ENCODE measurements at regions not wholly inside any gene's neighbourhood (a gene's known extent, or its start where the extent isn't known, plus 50 kb on each side); places are given as distances from the start of the nearest gene placed in this dataset.
"Not testable (repeated sequence)": the region's sequence is repeated elsewhere in the genome, so short reads cannot be mapped to it uniquely, and the experiment has no call there.

GRCh38 chr16:85515830-85516397 lies 97.2 kb upstream of the GSE1 start:
- no peaks in the 10 kb centered on the region for H3K9me3 Mint-ChIP-seq (ENCODE audit: insufficient read depth)

GRCh38 chr16:85517154-85517553 lies 96.0 kb upstream of the GSE1 start:
- no peaks in the 10 kb centered on the region for H3K27me3 Mint-ChIP-seq (ENCODE audit: low read depth)
- POLR2A ChIA-PET, result no interaction called here

More at GRCh38 chr16:85515830-85516397, 97.2 kb upstream of the GSE1 start:
- Mint-ChIP-seq H3K27me3 (ENCODE audit: low read depth) (no peaks in the 10 kb centered on the region), H3K4me3 (no peak overlapping the region), H3K4me1 (ENCODE audit: low read depth) (no peaks in the 10 kb centered on the region), H3K36me3 (ENCODE audit: low read depth) (no peaks in the 10 kb centered on the region), H3K27ac (no peak overlapping the region)
- ATAC-seq, result no peak
- no peak for DNase-seq
- ChIA-PET POLR2A (no interaction called here), CTCF (interaction anchor here (1.2 kb wide), 1 partner anchor 36 kb away, joined by 3 read pairs; no protein-coding TSS in a partner anchor)

GRCh38 chr16:85517563-85518179 lies 95.5 kb upstream of the GSE1 start:
- H3K27ac Mint-ChIP-seq, result no peak overlapping the region
- H3K27me3 Mint-ChIP-seq (ENCODE audit: low read depth), result no peaks in the 10 kb centered on the region
- no peak overlapping the region for H3K4me3 Mint-ChIP-seq
- DNase-seq (no peak), ATAC-seq (no peak)
- H3K36me3 Mint-ChIP-seq (ENCODE audit: low read depth), result no peaks in the 10 kb centered on the region
- ChIA-PET CTCF (interaction anchor here (0.8 to 1.1 kb wide), 2 partner anchors 27 to 97 kb away, joined by 3 read pairs; no protein-coding TSS in a partner anchor), POLR2A (no interaction called here)
- H3K9me3 Mint-ChIP-seq (ENCODE audit: insufficient read depth), result no peaks in the 10 kb centered on the region
- H3K4me1 Mint-ChIP-seq (ENCODE audit: low read depth), result no peaks in the 10 kb centered on the region

More at GRCh38 chr16:85517154-85517553, 96.0 kb upstream of the GSE1 start:
- H3K4me1 Mint-ChIP-seq (ENCODE audit: low read depth), result no peaks in the 10 kb centered on the region
- no peak for ATAC-seq
- no peak overlapping the region for H3K27ac Mint-ChIP-seq
- no peak for DNase-seq
- CTCF ChIA-PET, result interaction anchor here (1.1 kb wide), 1 partner anchor 27 kb away, joined by 3 read pairs; no protein-coding TSS in a partner anchor
- no peaks in the 10 kb centered on the region for H3K9me3 Mint-ChIP-seq (ENCODE audit: insufficient read depth)
- no peaks in the 10 kb centered on the region for H3K36me3 Mint-ChIP-seq (ENCODE audit: low read depth)
- no peak overlapping the region for H3K4me3 Mint-ChIP-seq

- no peak for DNase-seq
- ChIA-PET POLR2A (no interaction called here), CTCF (interaction anchor here (0.8 kb wide), 1 partner anchor 98 kb away, joined by 3 read pairs; no protein-coding TSS in a partner anchor)
- H3K27me3 Mint-ChIP-seq (ENCODE audit: low read depth), result no peaks in the 10 kb centered on the region
- no peak for ATAC-seq
- H3K36me3 Mint-ChIP-seq (ENCODE audit: low read depth), result no peaks in the 10 kb centered on the region
- H3K4me1 Mint-ChIP-seq (ENCODE audit: low read depth), result no peaks in the 10 kb centered on the region
- no peaks in the 10 kb centered on the region for H3K9me3 Mint-ChIP-seq (ENCODE audit: insufficient read depth)
- H3K4me3 Mint-ChIP-seq, result no peak overlapping the region
- no peak overlapping the region for H3K27ac Mint-ChIP-seq
Measured at GRCh38 chr16:85518398-85519049, 94.6 kb upstream of the GSE1 start.

- H3K9me3 Mint-ChIP-seq (ENCODE audit: insufficient read depth); H3K4me1 Mint-ChIP-seq (ENCODE audit: low read depth); H3K27ac Mint-ChIP-seq; POLR2A ChIA-PET; DNase-seq; H3K36me3 Mint-ChIP-seq (ENCODE audit: low read depth); CTCF ChIA-PET; H3K27me3 Mint-ChIP-seq (ENCODE audit: low read depth); H3K4me3 Mint-ChIP-seq; ATAC-seq: not testable (repeated sequence)
Measured at GRCh38 chr16:85519050-85519440, 94.1 kb upstream of the GSE1 start.

- DNase-seq (no peak), ATAC-seq (no peak)
- Mint-ChIP-seq H3K4me3 (no peak overlapping the region), H3K36me3 (ENCODE audit: low read depth) (no peaks in the 10 kb centered on the region), H3K27ac (peak overlapping the region; percentile 7), H3K4me1 (ENCODE audit: low read depth) (no peaks in the 10 kb centered on the region), H3K9me3 (ENCODE audit: insufficient read depth) (no peaks in the 10 kb centered on the region), H3K27me3 (ENCODE audit: low read depth) (no peaks in the 10 kb centered on the region)
- CTCF ChIA-PET, result interaction anchor here (0.8 kb wide), 1 partner anchor 9 kb away, joined by 4 read pairs; no protein-coding TSS in a partner anchor
- POLR2A ChIA-PET, result no interaction called here
Measured at GRCh38 chr16:85519540-85520231, 93.4 kb upstream of the GSE1 start.

GRCh38 chr16:85520853-85521521 lies 92.1 kb upstream of the GSE1 start:
- H3K36me3 Mint-ChIP-seq (ENCODE audit: low read depth), result no peaks in the 10 kb centered on the region
- no peaks in the 10 kb centered on the region for H3K27me3 Mint-ChIP-seq (ENCODE audit: low read depth)
- CTCF ChIA-PET, result no interaction called here
- H3K9me3 Mint-ChIP-seq (ENCODE audit: insufficient read depth), result no peaks in the 10 kb centered on the region
- H3K27ac Mint-ChIP-seq, result no peak overlapping the region
- no peaks in the 10 kb centered on the region for H3K4me1 Mint-ChIP-seq (ENCODE audit: low read depth)
- no peak overlapping the region for H3K4me3 Mint-ChIP-seq
- ATAC-seq (no peak), DNase-seq (no peak)
- POLR2A ChIA-PET, result no interaction called here

GRCh38 chr16:85521552-85522307 lies 91.4 kb upstream of the GSE1 start:
- Mint-ChIP-seq H3K9me3 (ENCODE audit: insufficient read depth) (no peaks in the 10 kb centered on the region), H3K4me1 (ENCODE audit: low read depth) (no peaks in the 10 kb centered on the region), H3K36me3 (ENCODE audit: low read depth) (no peaks in the 10 kb centered on the region), H3K4me3 (no peak overlapping the region), H3K27ac (no peak overlapping the region), H3K27me3 (ENCODE audit: low read depth) (no peaks in the 10 kb centered on the region)
- ChIA-PET CTCF (no interaction called here), POLR2A (no interaction called here)
- DNase-seq (no peak), ATAC-seq (no peak)

GRCh38 chr16:85522308-85522841 lies 90.7 kb upstream of the GSE1 start:
- no peaks in the 10 kb centered on the region for H3K4me1 Mint-ChIP-seq (ENCODE audit: low read depth)
- no peaks in the 10 kb centered on the region for H3K9me3 Mint-ChIP-seq (ENCODE audit: insufficient read depth)
- CTCF ChIA-PET, result no interaction called here
- no peak for ATAC-seq
- H3K4me3 Mint-ChIP-seq, result no peak overlapping the region
- POLR2A ChIA-PET, result no interaction called here
- H3K27ac Mint-ChIP-seq, result no peak overlapping the region
- H3K36me3 Mint-ChIP-seq (ENCODE audit: low read depth), result no peaks in the 10 kb centered on the region
- H3K27me3 Mint-ChIP-seq (ENCODE audit: low read depth), result no peaks in the 10 kb centered on the region
- no peak for DNase-seq

- H3K4me3 Mint-ChIP-seq, result no peak overlapping the region
- no peaks in the 10 kb centered on the region for H3K36me3 Mint-ChIP-seq (ENCODE audit: low read depth)
- H3K27ac Mint-ChIP-seq, result no peak overlapping the region
- ChIA-PET CTCF (no interaction called here), POLR2A (no interaction called here)
- no peak for DNase-seq
- no peaks in the 10 kb centered on the region for H3K27me3 Mint-ChIP-seq (ENCODE audit: low read depth)
- ATAC-seq, result no peak
- H3K9me3 Mint-ChIP-seq (ENCODE audit: insufficient read depth), result no peaks in the 10 kb centered on the region
- no peaks in the 10 kb centered on the region for H3K4me1 Mint-ChIP-seq (ENCODE audit: low read depth)
Measured at GRCh38 chr16:85522842-85523601, 90.1 kb upstream of the GSE1 start.
